Bronchial epithelial cell (primary cell): ENCODE measurements at regions not wholly inside any gene's neighbourhood (a gene's known extent, or its start where the extent isn't known, plus 50 kb on each side); places are given as distances from the start of the nearest gene placed in this dataset.

ENCODE experiments used
- DNase-seq: peaks from one replicate; pipeline ENCODE4 v3.0.0-alpha.2; 2010; ENCODE audit warnings: low read depth
- FAIRE-seq: peaks from 2 replicates; lab custom pipeline; 2011; peaks lifted over from hg19 to GRCh38; lab: Jason Lieb, UNC
- H3K27me3 ChIP-seq: 2 replicates; pipeline ENCODE4 v1.5.1; 2011; ENCODE audit warnings: low read length; ENCODE audit not compliant: control insufficient read depth, insufficient read depth
- H3K36me3 ChIP-seq: 2 replicates; pipeline ENCODE4 v1.5.1; 2011; ENCODE audit warnings: low read length; ENCODE audit not compliant: control insufficient read depth, insufficient read depth
- H3K4me3 ChIP-seq: 2 replicates; pipeline ENCODE4 v1.5.1; 2011; ENCODE audit warnings: mild to moderate bottlenecking, low read depth, low read length, control low read depth
- TF ChIP-seq, protein P1 (sequence below): IDR thresholded peaks from 2 replicates; pipeline ENCODE4 v1.5.1; 2011; ENCODE audit warnings: mild to moderate bottlenecking, moderate library complexity, low read length, control low read depth, inconsistent platforms; ENCODE audit not compliant: insufficient read depth, severe bottlenecking

DNA sequence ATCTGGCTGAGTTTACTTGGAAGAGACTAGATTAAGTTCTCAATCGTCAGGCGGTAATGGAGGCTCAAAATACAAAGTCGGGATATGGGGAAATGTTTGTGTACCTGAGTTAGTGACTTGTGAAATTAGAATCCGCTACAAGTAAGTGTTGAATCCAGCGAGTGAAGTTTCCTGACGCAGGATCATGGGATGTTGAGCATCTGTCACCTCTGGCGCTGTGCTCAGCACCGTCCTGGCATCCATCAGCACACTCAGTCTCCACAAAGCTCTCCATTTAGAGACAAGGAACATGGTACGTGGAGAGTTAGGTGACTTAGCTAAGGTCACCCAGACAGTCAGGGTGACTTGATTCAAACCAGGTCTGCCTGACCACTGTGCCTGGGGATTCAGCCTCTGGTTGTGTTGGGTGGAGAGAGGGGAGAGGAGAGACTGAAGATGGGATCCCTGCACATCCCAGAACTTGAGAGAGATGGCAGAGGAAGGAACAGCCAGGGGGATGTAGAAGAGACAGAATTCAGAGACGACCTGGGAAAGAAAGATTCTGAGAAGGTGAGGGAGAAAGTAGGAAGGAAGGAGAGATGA, 251.2 kb downstream of the ACKR3 start:
- Histone ChIP-seq H3K36me3 (no peaks in the 10 kb centered on the region), H3K27me3 (no peaks in the 10 kb centered on the region), H3K4me3 (no peak overlapping the region)
- DNase-seq (no peak), FAIRE-seq (peak; percentile 86)
- TF ChIP-seq, protein P1, sequence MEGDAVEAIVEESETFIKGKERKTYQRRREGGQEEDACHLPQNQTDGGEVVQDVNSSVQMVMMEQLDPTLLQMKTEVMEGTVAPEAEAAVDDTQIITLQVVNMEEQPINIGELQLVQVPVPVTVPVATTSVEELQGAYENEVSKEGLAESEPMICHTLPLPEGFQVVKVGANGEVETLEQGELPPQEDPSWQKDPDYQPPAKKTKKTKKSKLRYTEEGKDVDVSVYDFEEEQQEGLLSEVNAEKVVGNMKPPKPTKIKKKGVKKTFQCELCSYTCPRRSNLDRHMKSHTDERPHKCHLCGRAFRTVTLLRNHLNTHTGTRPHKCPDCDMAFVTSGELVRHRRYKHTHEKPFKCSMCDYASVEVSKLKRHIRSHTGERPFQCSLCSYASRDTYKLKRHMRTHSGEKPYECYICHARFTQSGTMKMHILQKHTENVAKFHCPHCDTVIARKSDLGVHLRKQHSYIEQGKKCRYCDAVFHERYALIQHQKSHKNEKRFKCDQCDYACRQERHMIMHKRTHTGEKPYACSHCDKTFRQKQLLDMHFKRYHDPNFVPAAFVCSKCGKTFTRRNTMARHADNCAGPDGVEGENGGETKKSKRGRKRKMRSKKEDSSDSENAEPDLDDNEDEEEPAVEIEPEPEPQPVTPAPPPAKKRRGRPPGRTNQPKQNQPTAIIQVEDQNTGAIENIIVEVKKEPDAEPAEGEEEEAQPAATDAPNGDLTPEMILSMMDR = no peak

DNA sequence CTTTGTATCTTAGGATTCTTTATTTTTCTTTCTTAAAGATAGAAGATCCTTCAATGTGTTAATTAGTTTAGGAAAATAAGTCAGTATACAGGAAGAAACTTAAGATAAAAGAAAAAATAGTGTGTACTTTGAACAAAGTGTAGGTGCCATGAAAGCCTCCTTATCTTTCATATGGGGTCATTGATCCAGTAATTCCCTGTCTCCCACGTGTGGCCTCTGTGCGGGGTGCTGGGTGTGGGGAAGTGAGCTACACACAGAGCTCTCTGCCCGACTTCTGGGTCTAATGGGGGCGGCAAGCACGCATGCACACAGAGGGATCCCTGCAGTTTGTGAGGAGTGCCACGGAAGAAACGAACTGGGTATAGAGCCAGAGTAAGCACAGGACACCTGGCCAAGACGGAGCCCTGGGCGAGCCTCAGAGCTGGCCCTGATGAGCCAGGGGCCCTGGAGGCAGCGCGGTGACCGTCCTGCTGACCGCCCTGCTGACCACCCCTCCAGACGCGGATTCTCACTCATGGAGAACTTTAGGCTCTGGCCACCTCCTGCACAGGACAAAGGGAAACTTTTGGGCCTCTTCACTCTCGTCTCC, 253.5 kb downstream of the ACKR3 start:
- no peak overlapping the region for H3K4me3 ChIP-seq

DNA sequence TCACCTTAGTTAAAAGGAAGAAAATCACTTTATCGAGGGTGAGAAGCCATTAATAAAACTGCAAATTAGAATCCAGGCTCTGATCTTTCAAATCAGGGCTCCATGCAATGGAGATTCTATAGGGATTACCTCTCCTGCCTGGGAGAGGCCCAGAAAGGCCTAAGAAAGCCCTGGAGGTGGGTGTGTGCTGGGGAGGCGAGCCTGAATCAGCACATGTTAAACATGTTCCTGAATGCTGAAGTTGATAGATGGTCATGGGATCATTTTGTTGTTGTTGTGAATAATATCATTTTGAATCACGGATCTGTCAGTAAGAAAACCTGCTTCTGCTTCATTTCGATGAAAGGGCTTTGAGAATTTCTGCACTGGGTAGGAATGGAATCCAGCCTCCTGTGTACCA, 254.3 kb downstream of the ACKR3 start:
- no peaks in the 10 kb centered on the region for H3K27me3 ChIP-seq
- TF ChIP-seq, protein P1 = no peak
- FAIRE-seq (no peak), DNase-seq (peak; percentile 77)
- no peaks in the 10 kb centered on the region for H3K36me3 ChIP-seq
- no peak overlapping the region for H3K4me3 ChIP-seq

More for the DNA sequence above, 253.5 kb downstream of the ACKR3 start:
- Histone ChIP-seq H3K27me3 (no peaks in the 10 kb centered on the region), H3K36me3 (no peaks in the 10 kb centered on the region)
- DNase-seq = no peak
- TF ChIP-seq, protein P1 = no peak
- no peak for FAIRE-seq

DNA sequence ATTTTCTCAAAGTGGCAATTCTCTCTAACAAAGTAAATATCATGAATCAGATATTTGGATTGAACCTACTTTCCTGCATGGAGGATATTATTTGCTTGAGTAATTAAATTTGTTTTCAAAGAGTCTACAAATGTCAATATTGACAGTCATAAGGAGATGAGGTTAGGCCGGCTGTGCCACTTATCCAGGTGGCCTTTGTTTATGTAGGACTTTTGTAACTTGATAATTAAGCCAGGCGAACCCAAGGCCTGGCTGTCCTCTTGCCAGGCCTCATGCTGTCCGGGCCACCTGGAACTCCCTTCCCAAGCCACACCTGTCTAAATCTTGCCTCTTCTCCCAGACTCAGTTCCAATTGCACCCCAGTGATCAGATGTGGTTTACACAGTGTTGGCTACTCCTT, 255.2 kb downstream of the ACKR3 start:
- DNase-seq (peak; percentile 21), FAIRE-seq (no peak)
- TF ChIP-seq, protein P1 = no peak
- Histone ChIP-seq H3K4me3 (no peak overlapping the region), H3K27me3 (no peaks in the 10 kb centered on the region), H3K36me3 (no peaks in the 10 kb centered on the region)

DNA sequence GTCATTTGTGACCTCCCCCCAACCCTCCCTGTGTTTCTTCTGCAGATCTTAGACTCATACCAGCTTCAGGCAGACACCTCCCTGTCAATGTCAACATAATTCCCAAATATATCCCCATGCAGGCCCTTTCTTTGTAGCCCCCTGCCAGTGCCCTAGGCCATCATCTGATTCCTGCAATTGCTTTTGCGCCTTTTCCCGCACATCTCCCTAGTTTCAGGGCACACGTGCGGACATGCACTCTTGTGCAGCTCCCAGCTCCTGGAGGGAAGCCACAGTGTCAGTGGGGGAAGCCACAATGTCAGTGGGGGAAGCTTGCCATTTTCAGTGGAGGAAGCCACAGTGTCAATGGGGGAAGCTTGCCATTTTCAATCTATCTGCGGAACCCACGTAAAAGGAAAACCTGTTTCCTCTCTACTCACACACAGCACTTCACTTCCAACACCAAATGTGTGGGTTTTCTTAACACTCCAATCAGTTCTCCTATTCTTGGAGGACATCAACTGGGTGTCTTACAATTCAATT, 256.4 kb downstream of the ACKR3 start:
- no peaks in the 10 kb centered on the region for H3K27me3 ChIP-seq
- TF ChIP-seq, protein P1 = no peak
- no peaks in the 10 kb centered on the region for H3K36me3 ChIP-seq
- no peak overlapping the region for H3K4me3 ChIP-seq
- FAIRE-seq = peak; percentile 55
- DNase-seq = no peak
